NCI-H1417 treated with DMSO at 0.1 percent for 48 hours (cell line): ENCODE measurements at regions not wholly inside any gene's neighbourhood (a gene's known extent, or its start where the extent isn't known, plus 50 kb on each side); places are given as distances from the start of the nearest gene placed in this dataset.

Experiments
- DNase-seq: peaks from one replicate; lab custom pipeline; 2025; lab: John Stamatoyannopoulos, UW

DNA sequence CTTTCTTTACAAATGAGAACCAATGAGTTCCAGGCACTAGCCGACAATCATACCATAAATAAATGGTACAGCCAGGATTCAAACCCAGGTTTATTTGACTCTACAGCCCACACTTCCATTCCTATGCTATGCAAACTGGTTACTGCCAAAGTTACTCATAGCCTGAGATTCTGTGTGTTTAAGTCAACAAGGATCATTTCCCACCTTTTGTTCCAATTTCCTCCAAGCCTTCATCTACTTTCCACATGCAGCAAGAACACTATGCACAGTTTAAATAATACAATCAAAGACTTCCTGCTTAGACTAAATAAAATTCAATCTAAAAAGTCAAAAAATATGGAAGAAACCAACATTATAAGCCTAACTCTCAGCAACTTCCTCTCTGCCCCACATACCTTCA is 59.2 kb upstream of the KLF12 start:
- DNase-seq, result no peak

GRCh38 chr13:74191410-74191809 is 57.2 kb upstream of the KLF12 start:
- DNase-seq, result no peak

- DNase-seq, result no peak
These were observed 56.8 kb upstream of the KLF12 start for GRCh38 chr13:74190999-74191398.

DNA sequence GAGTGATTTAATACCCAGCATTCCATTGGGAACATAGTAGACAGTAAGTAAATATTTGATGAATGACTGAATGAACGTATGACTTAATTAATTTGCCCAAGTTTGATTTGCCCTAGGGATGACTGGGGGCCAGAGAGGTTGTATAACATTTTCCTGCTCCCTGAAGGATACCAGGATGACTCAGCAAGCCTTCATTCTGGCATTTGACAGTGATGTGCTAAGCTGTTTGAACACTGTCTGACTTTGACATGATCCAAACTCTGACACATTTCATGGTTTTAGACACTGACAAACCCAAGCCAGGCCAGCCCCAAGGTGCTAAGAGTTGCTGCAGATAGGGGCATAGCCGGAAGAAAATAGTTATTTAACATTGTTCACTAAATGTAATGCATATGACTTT is 53.4 kb upstream of the KLF12 start:
- no peak for DNase-seq

GRCh38 chr13:74184283-74184682 is 50.1 kb upstream of the KLF12 start:
- no peak for DNase-seq
